ENCODE measurements at regions not wholly inside any gene's neighbourhood (a gene's known extent, or its start where the extent isn't known, plus 50 kb on each side); places are given as distances from the start of the nearest gene placed in this dataset.

DNA sequence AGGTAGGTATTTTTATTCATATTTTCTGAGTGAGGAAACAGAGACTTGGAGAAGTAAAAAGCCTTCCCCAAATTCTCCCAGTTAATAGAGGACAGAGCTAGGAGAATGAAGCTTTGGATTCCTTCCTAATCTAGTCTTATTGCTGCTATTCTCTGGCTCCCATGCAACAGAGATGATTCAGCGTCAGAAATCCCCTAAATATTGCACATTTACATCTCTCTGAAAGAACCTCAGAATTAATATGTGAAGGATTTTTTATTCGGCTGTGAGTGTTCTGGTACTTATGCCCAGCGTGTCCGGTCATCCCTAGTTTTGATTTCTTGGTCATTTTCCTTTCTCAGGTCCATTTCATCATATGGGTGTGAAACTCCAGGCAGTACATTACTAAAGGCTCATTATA is 91.2 kb upstream of the SESTD1 start:
- intact Hi-C loops (cut with DNase I) = no loop called here
- Histone ChIP-seq H3K36me3 (ENCODE audit: insufficient read depth in 1 of 2, low read depth in 1 of 2) (no peaks in the 10 kb centered on the region), H3K4me1 (no peaks in the 10 kb centered on the region), H3K4me3 (no peak overlapping the region), H3K9me3 (no peaks in the 10 kb centered on the region), H3K27me3 (ENCODE audit: insufficient read depth in 3 of 3, low read length in 2 of 3) (no peaks in the 10 kb centered on the region), H3K27ac (no peak overlapping the region)
- WGBS, 3 donors = 31 to 45% (median 37%) methylated on average over 4 of the region's 4 CpGs
- DNase-seq (no peak), ATAC-seq (no peak)
- TF ChIP-seq, protein P1, sequence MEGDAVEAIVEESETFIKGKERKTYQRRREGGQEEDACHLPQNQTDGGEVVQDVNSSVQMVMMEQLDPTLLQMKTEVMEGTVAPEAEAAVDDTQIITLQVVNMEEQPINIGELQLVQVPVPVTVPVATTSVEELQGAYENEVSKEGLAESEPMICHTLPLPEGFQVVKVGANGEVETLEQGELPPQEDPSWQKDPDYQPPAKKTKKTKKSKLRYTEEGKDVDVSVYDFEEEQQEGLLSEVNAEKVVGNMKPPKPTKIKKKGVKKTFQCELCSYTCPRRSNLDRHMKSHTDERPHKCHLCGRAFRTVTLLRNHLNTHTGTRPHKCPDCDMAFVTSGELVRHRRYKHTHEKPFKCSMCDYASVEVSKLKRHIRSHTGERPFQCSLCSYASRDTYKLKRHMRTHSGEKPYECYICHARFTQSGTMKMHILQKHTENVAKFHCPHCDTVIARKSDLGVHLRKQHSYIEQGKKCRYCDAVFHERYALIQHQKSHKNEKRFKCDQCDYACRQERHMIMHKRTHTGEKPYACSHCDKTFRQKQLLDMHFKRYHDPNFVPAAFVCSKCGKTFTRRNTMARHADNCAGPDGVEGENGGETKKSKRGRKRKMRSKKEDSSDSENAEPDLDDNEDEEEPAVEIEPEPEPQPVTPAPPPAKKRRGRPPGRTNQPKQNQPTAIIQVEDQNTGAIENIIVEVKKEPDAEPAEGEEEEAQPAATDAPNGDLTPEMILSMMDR (IDR thresholded peaks at IDR 0.05) = no peak

DNA sequence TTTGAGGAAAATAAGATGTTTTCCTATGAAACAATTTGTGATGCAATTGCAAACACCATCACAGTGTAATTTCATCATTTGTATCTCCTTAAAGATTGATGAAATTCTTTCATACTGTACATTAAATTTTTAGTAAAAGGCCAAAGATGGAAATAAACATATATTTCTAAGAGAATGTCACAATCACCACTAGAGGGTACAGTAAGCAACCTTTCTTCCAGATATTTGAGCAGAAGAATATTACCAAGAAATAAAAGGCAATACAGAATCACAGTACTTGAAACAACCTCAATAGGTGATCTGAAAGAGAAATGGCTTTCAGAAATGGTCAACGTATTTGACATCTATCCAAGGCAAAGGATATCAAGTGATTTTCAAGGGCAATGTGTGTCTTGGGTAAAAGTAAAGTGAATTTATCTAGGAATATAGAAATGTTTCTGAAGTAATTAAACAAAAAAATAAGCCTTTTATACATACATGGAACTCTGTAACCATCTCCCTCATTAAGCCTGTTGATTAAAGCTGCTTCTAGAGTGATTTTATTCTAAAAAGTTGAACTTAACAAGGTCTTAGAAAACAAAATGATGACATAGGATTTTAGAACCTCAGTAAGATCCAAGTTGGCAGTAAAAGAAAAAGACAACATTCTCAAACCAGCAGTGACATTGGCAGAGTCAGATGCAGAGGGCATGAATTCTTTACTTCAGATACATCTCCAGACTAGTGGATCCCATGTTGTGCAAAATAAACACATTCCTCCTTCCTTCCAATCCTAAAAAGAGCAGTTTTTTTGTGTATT is 90.3 kb upstream of the SESTD1 start:
- 63 to 87% (median 74%) methylated on average over 1 of the region's 1 CpG for WGBS, 3 donors
- Histone ChIP-seq H3K4me1 (no peaks in the 10 kb centered on the region), H3K36me3 (ENCODE audit: insufficient read depth in 1 of 2, low read depth in 1 of 2) (no peaks in the 10 kb centered on the region), H3K27me3 (ENCODE audit: insufficient read depth in 3 of 3, low read length in 2 of 3) (no peaks in the 10 kb centered on the region), H3K9me3 (no peaks in the 10 kb centered on the region), H3K27ac (no peak overlapping the region), H3K4me3 (no peak overlapping the region)
- TF ChIP-seq, protein P1 (IDR thresholded peaks at IDR 0.05) = peak; percentile 9
- ATAC-seq = no peak
- intact Hi-C loops (cut with DNase I) = no loop called here
- DNase-seq = no peak

DNA sequence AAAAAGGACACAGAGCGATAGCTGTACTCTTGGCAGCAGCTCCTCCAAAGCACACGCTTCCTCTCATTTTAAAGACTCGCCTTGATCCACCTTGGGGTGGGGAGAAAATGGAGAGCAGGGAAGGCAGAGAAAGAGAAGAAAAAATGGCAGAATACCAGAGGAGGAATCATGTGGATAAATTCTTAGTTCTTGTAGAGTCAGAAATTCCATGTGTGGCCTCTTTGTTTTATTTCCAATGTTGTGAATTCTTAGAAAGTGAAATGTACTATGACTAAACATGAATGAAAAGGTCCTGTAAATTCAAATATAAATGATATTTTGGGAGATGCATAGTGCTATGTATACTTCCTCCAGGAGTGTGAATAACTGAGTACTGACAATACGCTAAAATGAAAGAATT is 89.7 kb upstream of the SESTD1 start:
- Histone ChIP-seq H3K27ac (no peak overlapping the region), H3K4me3 (no peak overlapping the region), H3K36me3 (ENCODE audit: insufficient read depth in 1 of 2, low read depth in 1 of 2) (no peaks in the 10 kb centered on the region), H3K9me3 (no peaks in the 10 kb centered on the region), H3K27me3 (ENCODE audit: insufficient read depth in 3 of 3, low read length in 2 of 3) (no peaks in the 10 kb centered on the region), H3K4me1 (no peaks in the 10 kb centered on the region)
- TF ChIP-seq, protein P1 (IDR thresholded peaks at IDR 0.05) = no peak
- intact Hi-C loops (cut with DNase I) = no loop called here
- ATAC-seq (no peak), DNase-seq (no peak)
- 94 to 95% (median 94%) methylated on average over 4 of the region's 4 CpGs for WGBS, 3 donors

DNA sequence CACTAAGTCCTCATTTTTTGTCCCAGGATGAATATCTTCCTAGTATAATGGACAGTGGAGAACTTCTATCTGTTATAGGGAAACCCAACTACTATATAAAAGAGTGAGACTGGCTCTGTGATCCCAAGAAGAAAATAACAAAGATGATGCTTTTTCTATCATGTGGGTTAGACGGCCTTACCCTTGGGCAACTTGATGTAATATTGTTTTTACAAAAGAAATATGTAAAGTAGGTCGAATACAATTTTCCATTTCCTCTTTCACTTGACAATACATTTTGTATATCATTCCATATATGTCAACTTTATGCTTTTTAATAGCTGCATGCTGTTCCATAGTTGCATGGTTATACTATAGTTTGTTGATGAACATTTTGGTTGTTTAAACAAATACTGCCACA is 87.5 kb upstream of the SESTD1 start:
- intact Hi-C loops (cut with DNase I) = no loop called here
- WGBS, 3 donors = 90 to 92% (median 91%) methylated on average over 2 of the region's 2 CpGs
- Histone ChIP-seq H3K27me3 (ENCODE audit: insufficient read depth in 3 of 3, low read length in 2 of 3) (no peaks in the 10 kb centered on the region), H3K27ac (no peak overlapping the region), H3K9me3 (no peaks in the 10 kb centered on the region), H3K36me3 (ENCODE audit: insufficient read depth in 1 of 2, low read depth in 1 of 2) (no peaks in the 10 kb centered on the region), H3K4me1 (no peaks in the 10 kb centered on the region), H3K4me3 (no peak overlapping the region)
- DNase-seq (no peak), ATAC-seq (no peak)
- TF ChIP-seq, protein P1 (IDR thresholded peaks at IDR 0.05) = no peak

DNA sequence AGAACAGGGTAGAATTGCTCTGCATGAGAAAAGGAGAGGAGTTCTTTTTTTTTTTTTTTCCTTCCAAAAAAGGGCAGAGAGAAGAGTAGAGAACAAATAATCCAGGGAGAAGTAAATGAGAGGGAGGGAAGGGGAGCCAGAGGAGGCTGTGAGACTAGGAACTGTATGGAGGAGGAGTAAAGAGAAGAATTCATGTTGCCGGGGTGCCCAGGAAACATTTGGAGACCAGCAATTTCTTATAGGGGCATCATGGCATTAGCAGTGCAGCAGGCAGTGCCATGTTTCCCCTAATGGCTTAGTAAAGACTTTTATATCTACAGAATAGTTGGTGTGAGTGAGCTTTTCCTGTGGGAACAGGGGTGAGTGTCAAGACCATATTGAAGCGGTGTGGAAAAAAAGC is 86.4 kb upstream of the SESTD1 start:
- no peak overlapping the region for H3K4me3 ChIP-seq
- no peaks in the 10 kb centered on the region for H3K36me3 ChIP-seq (ENCODE audit: insufficient read depth in 1 of 2, low read depth in 1 of 2)
- H3K27me3 ChIP-seq (ENCODE audit: insufficient read depth in 3 of 3, low read length in 2 of 3) = no peaks in the 10 kb centered on the region
- TF ChIP-seq, protein P1 (IDR thresholded peaks at IDR 0.05) = no peak
- no peak overlapping the region for H3K27ac ChIP-seq
- ATAC-seq (no peak), DNase-seq (no peak)
- no peaks in the 10 kb centered on the region for H3K9me3 ChIP-seq
- no peaks in the 10 kb centered on the region for H3K4me1 ChIP-seq
- WGBS, 3 donors = 92 to 95% (median 94%) methylated on average over 2 of the region's 2 CpGs
- intact Hi-C loops (cut with DNase I) = no loop called here

Measured in psoas muscle (tissue), 7 donors.